CD1c-positive myeloid dendritic cell (primary cell): ENCODE measurements at regions not wholly inside any gene's neighbourhood (a gene's known extent, or its start where the extent isn't known, plus 50 kb on each side); places are given as distances from the start of the nearest gene placed in this dataset.

Experiments
- DNase-seq: peaks from one replicate; pipeline ENCODE4 v3.0.0-alpha.2; 2016; ENCODE audit errors: extremely low spot score

- DNase-seq = no peak
These were observed 268.1 kb downstream of the DKK2 start for GRCh38 chr4:106767991-106768390.

DNA sequence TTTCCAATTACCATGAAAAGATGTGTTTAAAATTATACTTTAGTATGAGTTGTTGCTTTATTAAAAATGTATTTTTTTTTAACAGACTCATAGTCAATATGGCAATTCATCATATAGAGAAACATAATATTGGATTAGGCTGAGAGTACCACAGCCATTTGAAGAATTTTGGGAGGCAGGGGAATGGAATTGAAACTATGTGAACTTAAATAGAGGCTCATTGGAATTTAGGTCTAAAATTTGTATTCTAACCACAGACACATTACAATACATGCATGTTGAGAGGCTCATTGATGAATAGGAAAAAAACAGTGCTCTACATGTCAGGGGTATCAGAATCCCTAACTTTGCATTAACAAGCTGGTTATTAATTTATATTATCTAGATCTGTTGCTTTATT, 269.6 kb downstream of the DKK2 start:
- no peak for DNase-seq

DNA sequence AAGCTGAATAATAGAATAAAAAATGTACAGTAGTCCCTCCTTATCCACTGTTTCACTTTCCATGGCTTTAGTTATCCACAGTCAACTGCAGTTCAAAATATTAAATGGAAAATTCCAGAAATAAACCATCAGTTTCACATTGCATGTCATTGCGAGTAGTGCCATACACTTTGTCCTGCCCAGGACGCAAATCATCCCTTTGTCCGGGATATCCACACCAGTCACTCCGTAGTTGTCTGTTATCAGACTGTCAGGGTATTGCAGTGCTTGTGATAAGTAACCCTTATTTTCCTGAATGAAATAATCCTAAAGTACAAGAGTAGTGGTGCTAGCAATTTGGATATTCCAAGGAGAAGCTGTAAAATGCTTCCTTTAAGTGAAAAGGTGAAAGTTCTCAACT, 271.3 kb downstream of the DKK2 start:
- no peak for DNase-seq

DNA sequence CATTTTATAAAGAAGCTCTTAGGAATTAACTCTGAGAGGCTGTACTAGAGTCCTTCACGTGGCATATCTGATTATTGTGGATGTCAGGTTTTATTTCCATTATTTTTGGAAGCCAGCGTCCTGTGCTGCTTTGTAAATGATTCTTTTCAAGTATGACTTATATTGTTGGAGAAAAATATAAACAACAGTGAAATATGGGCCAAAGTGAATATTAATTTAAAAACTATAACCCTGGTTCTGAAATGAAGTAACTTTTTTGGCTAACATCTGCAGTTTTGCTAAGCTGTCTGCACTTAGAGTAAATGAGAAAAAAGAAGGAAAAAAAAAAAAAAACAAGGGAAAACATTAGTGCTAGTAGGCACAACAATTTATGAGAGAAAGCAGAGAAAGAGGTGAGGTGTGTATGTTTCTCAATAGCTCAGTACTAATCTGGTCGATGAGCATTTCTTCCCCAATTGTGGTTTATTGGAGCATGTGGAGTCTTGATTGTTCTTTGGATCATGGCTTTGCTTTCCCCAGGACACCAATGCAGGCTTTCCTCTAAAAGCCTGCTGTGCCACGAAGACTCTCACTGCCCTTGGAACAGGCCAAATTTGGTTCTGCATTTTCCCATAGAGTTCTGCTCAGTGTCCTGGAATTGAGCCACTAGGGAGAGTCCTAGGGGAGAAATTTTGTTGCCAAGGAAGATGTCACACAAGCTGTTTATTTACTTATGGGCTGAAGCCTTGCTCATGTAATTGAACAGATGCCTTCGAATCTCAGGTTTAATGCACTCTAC, 273.3 kb downstream of the DKK2 start:
- no peak for DNase-seq

GRCh38 chr4:106753426-106753825, 282.7 kb downstream of the DKK2 start:
- no peak for DNase-seq

GRCh38 chr4:106746451-106746850, 289.7 kb downstream of the DKK2 start:
- peak; percentile 37 for DNase-seq

GRCh38 chr4:106738121-106738520, 298.0 kb downstream of the DKK2 start:
- no peak for DNase-seq

- no peak for DNase-seq
These were observed 317.6 kb downstream of the DKK2 start for GRCh38 chr4:106718548-106718947.

DNA sequence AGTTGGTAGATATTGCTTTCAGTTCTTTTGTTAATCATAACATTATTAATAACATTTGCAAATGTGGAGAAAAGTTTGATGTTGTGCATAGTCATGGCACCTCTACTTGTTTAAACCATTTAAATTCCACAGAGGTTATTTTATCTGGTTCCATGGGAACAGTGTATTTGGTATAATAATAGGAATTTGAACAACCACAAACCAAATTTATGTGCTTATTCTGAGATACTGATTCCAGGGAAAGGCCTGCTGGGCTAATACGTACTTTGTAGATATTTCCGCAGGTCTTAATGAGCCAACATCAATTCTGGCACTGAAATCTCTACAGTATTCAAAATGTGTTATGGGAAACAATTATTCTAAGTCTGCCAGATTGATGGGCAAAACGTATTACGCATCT, 319.0 kb downstream of the DKK2 start:
- no peak for DNase-seq

DNA sequence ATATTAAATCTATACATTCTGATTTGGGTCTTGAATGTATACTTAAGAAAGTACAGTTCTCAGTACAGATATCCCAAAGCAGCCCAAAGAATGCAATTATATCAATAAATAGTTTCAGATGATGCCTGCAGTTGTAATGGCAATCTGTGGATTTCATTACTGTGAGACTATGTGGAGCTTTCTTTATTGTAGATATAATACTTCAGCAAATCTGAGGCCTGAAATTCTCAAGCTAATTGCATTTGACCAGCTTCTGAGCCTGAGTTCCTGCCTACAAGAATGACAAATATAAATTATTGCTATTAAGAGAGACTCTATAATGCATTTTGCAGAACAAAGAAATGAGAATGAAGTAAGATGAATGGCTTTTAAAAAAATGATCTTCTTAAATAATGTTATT, 320.3 kb downstream of the DKK2 start:
- no peak for DNase-seq

GRCh38 chr4:106708464-106708816, 327.7 kb downstream of the DKK2 start:
- DNase-seq = peak; percentile 72

- peak; percentile 57 for DNase-seq
These were observed 328.2 kb downstream of the DKK2 start for GRCh38 chr4:106707776-106708463.

GRCh38 chr4:106704253-106704870, 331.8 kb downstream of the DKK2 start:
- DNase-seq = no peak

DNA sequence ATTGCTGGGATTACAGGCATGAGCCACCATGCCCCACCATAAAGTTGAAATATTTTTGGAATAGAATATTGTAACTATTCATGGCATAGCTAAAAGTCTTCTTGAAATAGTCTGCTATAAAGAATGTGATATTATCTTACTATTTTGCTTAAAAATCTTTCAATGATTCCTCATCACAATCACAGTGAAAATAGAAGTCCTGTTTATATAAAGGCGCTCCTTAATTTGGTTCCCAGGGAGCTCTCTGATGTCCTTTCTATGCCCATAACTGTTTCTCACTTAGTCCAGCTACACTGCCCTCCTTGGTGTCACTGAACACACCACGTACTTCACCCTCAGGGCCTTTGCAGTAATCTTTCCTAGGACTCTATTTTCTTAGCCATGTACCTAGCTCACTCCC, 331.7 kb upstream of the GIMD1 start:
- no peak for DNase-seq

DNA sequence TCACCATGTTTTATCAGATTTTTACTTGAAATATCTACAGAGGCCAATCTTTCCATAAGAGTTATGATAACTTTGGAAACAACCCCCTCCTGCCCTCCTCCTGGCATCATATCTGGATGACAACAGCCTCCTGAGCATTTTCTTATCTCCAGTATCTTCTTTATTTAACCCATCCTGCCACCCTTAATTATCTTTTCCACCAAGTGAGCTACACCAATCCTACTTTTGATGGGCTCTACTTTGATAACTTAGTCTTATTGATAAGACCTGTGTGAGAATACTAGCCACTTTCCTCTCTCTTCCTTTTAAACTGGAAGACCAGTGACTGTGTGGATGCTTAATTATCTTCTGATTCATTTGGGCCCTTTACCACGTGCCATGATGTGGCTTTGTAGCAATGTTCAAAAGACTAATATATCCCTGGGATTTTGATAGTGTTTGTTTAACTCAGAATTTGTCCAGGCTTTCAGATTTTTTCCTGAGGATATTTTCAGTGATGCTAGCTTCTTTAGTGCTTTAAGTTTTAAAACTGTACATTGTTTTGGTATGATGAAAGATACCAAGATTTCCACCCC, 330.1 kb upstream of the GIMD1 start:
- DNase-seq = no peak

DNA sequence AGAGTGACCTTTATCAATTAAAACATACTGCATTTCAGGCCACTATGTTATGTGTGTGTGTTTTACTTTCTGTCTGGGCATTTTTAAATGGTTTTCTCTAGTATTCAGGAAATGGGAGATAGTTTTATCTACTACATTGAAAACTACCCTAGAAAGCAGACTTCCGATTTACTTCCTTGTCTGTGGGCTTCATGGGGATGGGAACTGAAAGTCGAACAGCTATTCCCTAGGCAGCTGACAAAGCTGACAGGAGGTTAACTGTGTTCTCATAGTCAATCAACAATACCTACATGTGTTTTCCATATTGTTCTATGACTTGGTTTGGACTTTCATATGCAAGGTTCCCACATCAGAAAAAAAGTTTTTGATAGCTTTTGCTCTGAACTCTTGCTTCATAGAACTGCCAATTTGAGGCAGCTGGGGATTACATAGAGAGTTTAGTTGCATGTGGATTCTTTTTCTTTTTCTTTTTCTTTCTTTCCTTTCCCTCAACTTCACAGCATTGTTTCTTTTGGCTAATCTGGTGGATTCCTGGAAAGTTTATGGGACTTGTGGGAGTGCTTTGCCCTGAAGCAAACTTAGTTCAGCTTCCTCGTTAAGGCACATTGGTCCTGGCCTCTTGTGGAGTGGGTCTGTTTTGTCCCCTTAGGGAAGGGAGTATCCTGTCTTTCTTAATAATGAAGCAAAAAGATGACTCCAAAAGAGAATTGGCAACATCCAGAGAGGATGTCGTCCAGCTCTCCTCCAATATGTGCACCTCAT, 327.1 kb upstream of the GIMD1 start:
- DNase-seq = peak; percentile 53

GRCh38 chr4:106694232-106694631, 325.7 kb upstream of the GIMD1 start:
- DNase-seq = peak; percentile 35

GRCh38 chr4:106691749-106692148, 323.2 kb upstream of the GIMD1 start:
- no peak for DNase-seq

- peak; percentile 58 for DNase-seq
These were observed 321.9 kb upstream of the GIMD1 start for GRCh38 chr4:106690487-106690886.

DNA sequence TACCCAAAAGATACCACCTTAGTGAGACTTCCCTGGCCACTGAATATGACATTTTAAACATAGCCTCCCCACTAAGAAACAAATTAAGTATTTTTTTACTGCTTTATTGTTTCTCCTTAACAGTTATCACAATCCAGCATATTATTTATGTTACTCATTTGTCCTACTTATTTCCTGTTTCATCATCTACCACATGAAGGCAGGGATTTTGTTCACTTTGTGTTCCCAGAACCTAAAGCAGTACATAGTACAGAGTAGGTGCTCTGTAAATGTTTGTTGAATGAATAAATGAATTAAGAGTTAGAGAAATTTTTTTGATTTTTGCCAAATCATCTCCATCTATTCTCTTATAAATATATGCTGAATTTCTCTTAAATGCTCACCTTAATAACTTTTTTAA, 318.4 kb upstream of the GIMD1 start:
- DNase-seq = no peak

- no peak for DNase-seq
These were observed 312.9 kb upstream of the GIMD1 start for GRCh38 chr4:106681381-106681921.

- DNase-seq = peak; percentile 45
These were observed 310.5 kb upstream of the GIMD1 start for GRCh38 chr4:106679063-106679462.
